ENCODE measurements at regions not wholly inside any gene's neighbourhood (a gene's known extent, or its start where the extent isn't known, plus 50 kb on each side); places are given as distances from the start of the nearest gene placed in this dataset.

DNA sequence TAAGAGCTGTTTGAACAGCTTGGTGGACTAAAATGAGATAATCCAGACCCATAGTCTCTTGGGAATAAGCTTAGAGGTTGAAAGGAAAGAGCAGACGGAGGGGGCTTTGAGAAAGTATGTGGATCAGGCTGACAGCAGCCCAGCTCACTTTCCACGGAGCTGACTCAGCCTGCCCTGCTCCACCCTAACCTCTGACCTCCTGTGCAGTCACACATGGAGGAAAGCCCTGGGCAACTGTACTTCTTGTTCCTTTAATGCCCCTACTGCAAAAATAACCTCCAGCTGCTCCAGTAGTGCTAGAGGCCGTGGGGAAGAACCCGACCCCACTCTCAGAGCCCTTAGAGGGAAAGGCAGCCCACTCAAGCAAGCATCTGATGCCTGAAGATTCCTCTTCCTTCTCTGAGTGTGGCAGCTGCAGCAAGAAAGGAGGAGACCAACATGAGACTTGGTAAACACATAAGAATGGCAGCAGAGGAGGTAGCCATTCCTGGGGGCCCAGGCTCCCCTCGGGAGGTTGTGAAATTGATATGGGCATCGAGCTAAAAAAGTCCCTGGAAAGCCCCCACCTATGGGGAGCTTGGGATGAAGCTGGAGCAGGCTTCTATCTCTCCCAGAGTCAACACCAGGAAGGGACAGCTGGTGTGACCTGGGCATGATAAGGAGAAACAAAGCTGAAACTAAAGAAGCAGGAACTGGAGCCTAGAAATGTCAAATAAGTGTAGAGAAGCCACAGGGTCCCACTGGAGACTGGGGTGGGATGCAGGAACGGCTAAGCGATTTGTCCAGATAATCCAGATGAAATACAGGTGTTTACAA is 204.3 kb downstream of the PIK3R1 start:
- TF ChIP-seq, protein P1, sequence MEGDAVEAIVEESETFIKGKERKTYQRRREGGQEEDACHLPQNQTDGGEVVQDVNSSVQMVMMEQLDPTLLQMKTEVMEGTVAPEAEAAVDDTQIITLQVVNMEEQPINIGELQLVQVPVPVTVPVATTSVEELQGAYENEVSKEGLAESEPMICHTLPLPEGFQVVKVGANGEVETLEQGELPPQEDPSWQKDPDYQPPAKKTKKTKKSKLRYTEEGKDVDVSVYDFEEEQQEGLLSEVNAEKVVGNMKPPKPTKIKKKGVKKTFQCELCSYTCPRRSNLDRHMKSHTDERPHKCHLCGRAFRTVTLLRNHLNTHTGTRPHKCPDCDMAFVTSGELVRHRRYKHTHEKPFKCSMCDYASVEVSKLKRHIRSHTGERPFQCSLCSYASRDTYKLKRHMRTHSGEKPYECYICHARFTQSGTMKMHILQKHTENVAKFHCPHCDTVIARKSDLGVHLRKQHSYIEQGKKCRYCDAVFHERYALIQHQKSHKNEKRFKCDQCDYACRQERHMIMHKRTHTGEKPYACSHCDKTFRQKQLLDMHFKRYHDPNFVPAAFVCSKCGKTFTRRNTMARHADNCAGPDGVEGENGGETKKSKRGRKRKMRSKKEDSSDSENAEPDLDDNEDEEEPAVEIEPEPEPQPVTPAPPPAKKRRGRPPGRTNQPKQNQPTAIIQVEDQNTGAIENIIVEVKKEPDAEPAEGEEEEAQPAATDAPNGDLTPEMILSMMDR (IDR thresholded peaks at IDR 0.05; ENCODE audit: low read length), result no peak
- TF ChIP-seq EZH2 (IDR thresholded peaks at IDR 0.05; ENCODE audit: borderline replicate concordance, low read length), result no peak
